GM23338 (cell line): ENCODE measurements at regions not wholly inside any gene's neighbourhood (a gene's known extent, or its start where the extent isn't known, plus 50 kb on each side); places are given as distances from the start of the nearest gene placed in this dataset.

ENCODE experiments used
- ATAC-seq: fragments of 200-7000 bp; cut with Tn5 transposase; 3 replicates; pipeline ENCODE4 v1.9.1; 2020
- DNase-seq: peaks from one replicate; pipeline ENCODE4 v3.0.0-alpha.2; 2015; ENCODE audit warnings: low spot score
- H2AFZ ChIP-seq: fragments of 200-600 bp; sonication (generic); 2 replicates; pipeline ENCODE4 v1.8.0; 2016; ENCODE audit warnings: antibody characterized with exemption, mild to moderate bottlenecking, moderate library complexity
- H3F3A ChIP-seq: fragments of 200-600 bp; sonication (generic); replicated peaks from 2 replicates; pipeline ENCODE4 v1.8.0; 2017; ENCODE audit warnings: antibody characterized with exemption, mixed run types, low read depth
- H3K27ac ChIP-seq: fragments of 200-600 bp; sonication (generic); 2 replicates; pipeline ENCODE4 v1.6.1; 2016; ENCODE audit warnings: low read depth
- H3K27me3 ChIP-seq: fragments of 200-600 bp; sonication (generic); 2 replicates; pipeline ENCODE4 v1.8.0; 2016; ENCODE audit warnings: mild to moderate bottlenecking, mixed run types, moderate library complexity; ENCODE audit not compliant: insufficient read depth
- H3K36me3 ChIP-seq: fragments of 200-600 bp; sonication (generic); 2 replicates; pipeline ENCODE4 v1.8.0; 2016; ENCODE audit warnings: mild to moderate bottlenecking; ENCODE audit not compliant: insufficient read depth
- H3K4me1 ChIP-seq: fragments of 200-600 bp; sonication (generic); 2 replicates; pipeline ENCODE4 v1.8.0; 2016; ENCODE audit warnings: mild to moderate bottlenecking, moderate library complexity; ENCODE audit not compliant: insufficient read depth
- H3K4me2 ChIP-seq: fragments of 200-600 bp; sonication (generic); 2 replicates; pipeline ENCODE4 v1.7.1; 2017; ENCODE audit warnings: mixed run types
- H3K4me3 ChIP-seq: fragments of 200-600 bp; sonication (generic); 2 replicates; pipeline ENCODE4 v1.6.1; 2016; ENCODE audit warnings: mixed run types
- H3K79me2 ChIP-seq: fragments of 200-600 bp; sonication (generic); replicated peaks from 2 replicates; pipeline ENCODE4 v1.8.0; 2017; ENCODE audit warnings: mild to moderate bottlenecking; ENCODE audit not compliant: insufficient read depth
- H3K9me2 ChIP-seq: fragments of 200-600 bp; sonication (generic); 2 replicates; pipeline ENCODE4 v1.8.0; 2017; ENCODE audit not compliant: insufficient read depth
- H4K20me1 ChIP-seq: fragments of 200-600 bp; sonication (generic); replicated peaks from 2 replicates; pipeline ENCODE4 v1.8.0; 2017; ENCODE audit warnings: mild to moderate bottlenecking; ENCODE audit not compliant: insufficient read depth
- H3K27ac Mint-ChIP-seq: 2 replicates; pipeline ENCODE4 v1.8.0; 2020; ENCODE audit warnings: inconsistent platforms, mild to moderate bottlenecking, moderate library complexity, mixed read lengths
- H3K27me3 Mint-ChIP-seq: 3 replicates; pipeline ENCODE4 v1.8.0; 2022; ENCODE audit warnings: low read depth, mild to moderate bottlenecking, moderate library complexity, mixed read lengths, inconsistent platforms; ENCODE audit not compliant: insufficient read depth, poor library complexity
- H3K36me3 Mint-ChIP-seq: 3 replicates; pipeline ENCODE4 v1.8.0; 2021; ENCODE audit warnings: low read depth, mild to moderate bottlenecking, inconsistent platforms, moderate library complexity, mixed read lengths
- H3K4me1 Mint-ChIP-seq: 3 replicates; pipeline ENCODE4 v1.8.0; 2020; ENCODE audit warnings: mild to moderate bottlenecking, inconsistent platforms, mixed read lengths
- H3K4me3 Mint-ChIP-seq: 3 replicates; pipeline ENCODE4 v1.8.0; 2021; ENCODE audit warnings: moderate library complexity, mild to moderate bottlenecking, inconsistent platforms, mixed read lengths
- H3K9me3 Mint-ChIP-seq: 3 replicates; pipeline ENCODE4 v1.8.0; 2020; ENCODE audit warnings: moderate library complexity, mild to moderate bottlenecking, inconsistent platforms, mixed read lengths
- JUNB ChIP-seq: IDR thresholded peaks from one replicate; pipeline ENCODE4 v1.6.1; 2016; ENCODE audit warnings: antibody characterized with exemption; ENCODE audit not compliant: unreplicated experiment
- NANOG ChIP-seq: IDR thresholded peaks from 2 replicates; pipeline ENCODE4 v1.6.1; 2016; ENCODE audit warnings: antibody characterized with exemption, borderline replicate concordance
- POLR2AphosphoS5 ChIP-seq: IDR thresholded peaks from 2 replicates; pipeline ENCODE4 v1.6.1; 2016; ENCODE audit warnings: antibody characterized with exemption, low read depth
- STAT1 ChIP-seq: IDR thresholded peaks from one replicate; pipeline ENCODE4 v1.6.1; 2016; ENCODE audit warnings: antibody characterized with exemption; ENCODE audit not compliant: unreplicated experiment
- ZNF114 ChIP-seq: fragments of 250-450 bp; sonication (Bioruptor Pico); IDR thresholded peaks from 2 replicates; pipeline ENCODE4 v1.5.0; 2020; ENCODE audit warnings: mild to moderate bottlenecking, moderate library complexity
- TF ChIP-seq, protein P1 (sequence below): fragments of 250-450 bp; sonication (Bioruptor Pico); IDR thresholded peaks from 2 replicates; pipeline ENCODE4 v1.5.0; 2020; ENCODE audit warnings: mild to moderate bottlenecking, moderate library complexity
- TF ChIP-seq, protein P2 (sequence below), 2 experiments: fragments of 200-600 bp in 1 of 2; sonication (generic) in 1 of 2; conservative IDR thresholded peaks; 2 replicates each; pipeline versions ENCODE4 v1.5.1 to v1.6.1; 2016 to 2017; ENCODE audit warnings: antibody characterized with exemption in 2 of 2, low read depth in 2 of 2, mild to moderate bottlenecking in 2 of 2, moderate library complexity in 1 of 2

DNA sequence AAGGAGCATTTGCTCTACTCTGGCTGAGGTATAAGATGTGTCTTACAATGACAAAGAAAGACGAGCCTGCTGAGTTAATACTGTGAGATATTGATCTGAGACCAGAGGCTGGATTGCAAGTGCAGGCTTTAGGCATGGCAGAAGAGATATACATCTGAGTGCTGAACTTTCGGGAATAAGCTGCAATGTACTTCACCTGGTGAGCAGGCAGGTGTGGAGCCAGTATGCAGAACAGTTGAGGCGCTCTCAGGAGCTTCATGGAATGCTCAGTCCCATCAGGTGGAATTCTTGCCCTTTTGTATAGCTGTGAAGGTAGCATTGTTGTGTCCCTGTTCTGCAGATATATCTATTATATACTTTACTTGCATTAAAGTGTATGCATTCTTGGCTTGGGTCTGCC lies 179.3 kb upstream of the RIMS1 start (continued):
- TF ChIP-seq, protein P1, sequence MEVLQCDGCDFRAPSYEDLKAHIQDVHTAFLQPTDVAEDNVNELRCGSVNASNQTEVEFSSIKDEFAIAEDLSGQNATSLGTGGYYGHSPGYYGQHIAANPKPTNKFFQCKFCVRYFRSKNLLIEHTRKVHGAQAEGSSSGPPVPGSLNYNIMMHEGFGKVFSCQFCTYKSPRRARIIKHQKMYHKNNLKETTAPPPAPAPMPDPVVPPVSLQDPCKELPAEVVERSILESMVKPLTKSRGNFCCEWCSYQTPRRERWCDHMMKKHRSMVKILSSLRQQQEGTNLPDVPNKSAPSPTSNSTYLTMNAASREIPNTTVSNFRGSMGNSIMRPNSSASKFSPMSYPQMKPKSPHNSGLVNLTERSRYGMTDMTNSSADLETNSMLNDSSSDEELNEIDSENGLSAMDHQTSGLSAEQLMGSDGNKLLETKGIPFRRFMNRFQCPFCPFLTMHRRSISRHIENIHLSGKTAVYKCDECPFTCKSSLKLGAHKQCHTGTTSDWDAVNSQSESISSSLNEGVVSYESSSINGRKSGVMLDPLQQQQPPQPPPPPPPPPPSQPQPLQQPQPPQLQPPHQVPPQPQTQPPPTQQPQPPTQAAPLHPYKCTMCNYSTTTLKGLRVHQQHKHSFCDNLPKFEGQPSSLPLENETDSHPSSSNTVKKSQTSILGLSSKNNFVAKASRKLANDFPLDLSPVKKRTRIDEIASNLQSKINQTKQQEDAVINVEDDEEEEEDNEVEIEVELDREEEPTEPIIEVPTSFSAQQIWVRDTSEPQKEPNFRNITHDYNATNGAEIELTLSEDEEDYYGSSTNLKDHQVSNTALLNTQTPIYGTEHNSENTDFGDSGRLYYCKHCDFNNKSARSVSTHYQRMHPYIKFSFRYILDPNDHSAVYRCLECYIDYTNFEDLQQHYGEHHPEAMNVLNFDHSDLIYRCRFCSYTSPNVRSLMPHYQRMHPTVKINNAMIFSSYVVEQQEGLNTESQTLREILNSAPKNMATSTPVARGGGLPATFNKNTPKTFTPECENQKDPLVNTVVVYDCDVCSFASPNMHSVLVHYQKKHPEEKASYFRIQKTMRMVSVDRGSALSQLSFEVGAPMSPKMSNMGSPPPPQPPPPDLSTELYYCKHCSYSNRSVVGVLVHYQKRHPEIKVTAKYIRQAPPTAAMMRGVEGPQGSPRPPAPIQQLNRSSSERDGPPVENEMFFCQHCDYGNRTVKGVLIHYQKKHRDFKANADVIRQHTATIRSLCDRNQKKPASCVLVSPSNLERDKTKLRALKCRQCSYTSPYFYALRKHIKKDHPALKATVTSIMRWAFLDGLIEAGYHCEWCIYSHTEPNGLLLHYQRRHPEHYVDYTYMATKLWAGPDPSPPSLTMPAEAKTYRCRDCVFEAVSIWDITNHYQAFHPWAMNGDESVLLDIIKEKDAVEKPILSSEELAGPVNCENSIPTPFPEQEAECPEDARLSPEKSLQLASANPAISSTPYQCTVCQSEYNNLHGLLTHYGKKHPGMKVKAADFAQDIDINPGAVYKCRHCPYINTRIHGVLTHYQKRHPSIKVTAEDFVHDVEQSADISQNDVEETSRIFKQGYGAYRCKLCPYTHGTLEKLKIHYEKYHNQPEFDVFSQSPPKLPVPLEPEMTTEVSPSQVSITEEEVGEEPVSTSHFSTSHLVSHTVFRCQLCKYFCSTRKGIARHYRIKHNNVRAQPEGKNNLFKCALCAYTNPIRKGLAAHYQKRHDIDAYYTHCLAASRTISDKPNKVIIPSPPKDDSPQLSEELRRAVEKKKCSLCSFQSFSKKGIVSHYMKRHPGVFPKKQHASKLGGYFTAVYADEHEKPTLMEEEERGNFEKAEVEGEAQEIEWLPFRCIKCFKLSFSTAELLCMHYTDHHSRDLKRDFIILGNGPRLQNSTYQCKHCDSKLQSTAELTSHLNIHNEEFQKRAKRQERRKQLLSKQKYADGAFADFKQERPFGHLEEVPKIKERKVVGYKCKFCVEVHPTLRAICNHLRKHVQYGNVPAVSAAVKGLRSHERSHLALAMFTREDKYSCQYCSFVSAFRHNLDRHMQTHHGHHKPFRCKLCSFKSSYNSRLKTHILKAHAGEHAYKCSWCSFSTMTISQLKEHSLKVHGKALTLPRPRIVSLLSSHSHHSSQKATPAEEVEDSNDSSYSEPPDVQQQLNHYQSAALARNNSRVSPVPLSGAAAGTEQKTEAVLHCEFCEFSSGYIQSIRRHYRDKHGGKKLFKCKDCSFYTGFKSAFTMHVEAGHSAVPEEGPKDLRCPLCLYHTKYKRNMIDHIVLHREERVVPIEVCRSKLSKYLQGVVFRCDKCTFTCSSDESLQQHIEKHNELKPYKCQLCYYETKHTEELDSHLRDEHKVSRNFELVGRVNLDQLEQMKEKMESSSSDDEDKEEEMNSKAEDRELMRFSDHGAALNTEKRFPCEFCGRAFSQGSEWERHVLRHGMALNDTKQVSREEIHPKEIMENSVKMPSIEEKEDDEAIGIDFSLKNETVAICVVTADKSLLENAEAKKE (CRISPR knock-in tag): peak; percentile 82

DNA sequence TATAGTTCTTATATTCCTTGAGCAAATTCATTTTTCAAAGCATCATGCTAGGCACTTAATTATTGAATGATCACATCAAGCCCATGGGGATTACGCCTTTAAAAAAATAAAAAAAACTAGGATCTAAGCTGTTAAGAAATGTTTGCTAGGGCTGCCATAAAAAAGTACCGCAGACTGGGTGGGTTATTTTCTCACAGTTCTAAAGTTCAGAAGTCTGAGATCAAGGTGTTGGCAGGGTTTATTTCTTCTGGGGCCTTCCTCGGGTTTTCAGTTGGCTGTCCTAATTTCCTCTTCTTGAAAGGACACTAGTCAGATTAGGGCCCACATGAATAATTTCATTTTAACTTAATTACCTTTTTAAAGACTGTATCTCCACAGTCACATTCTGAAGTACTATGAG lies 165.6 kb upstream of the RIMS1 start:
- H3K79me2 ChIP-seq: no peaks in the 10 kb centered on the region
- no peak overlapping the region for H3K4me2 ChIP-seq
- no peak for ATAC-seq

More for the DNA sequence above, 165.6 kb upstream of the RIMS1 start:
- no peaks in the 10 kb centered on the region for H3K9me3 Mint-ChIP-seq
- no peaks in the 10 kb centered on the region for H3K27me3 Mint-ChIP-seq
- H3K4me1 Mint-ChIP-seq: no peaks in the 10 kb centered on the region
- no peak for DNase-seq
- Histone ChIP-seq H3K36me3 (no peaks in the 10 kb centered on the region), H3K4me1 (no peaks in the 10 kb centered on the region), H3K4me3 (no peak overlapping the region), H3F3A (no peaks in the 10 kb centered on the region), H3K27me3 (no peaks in the 10 kb centered on the region), H2AFZ (no peak overlapping the region), H3K27ac (no peak overlapping the region), H3K9me2 (no peaks in the 10 kb centered on the region), H4K20me1 (no peaks in the 10 kb centered on the region)
- H3K27ac Mint-ChIP-seq: no peak overlapping the region
- TF ChIP-seq JUNB (no peak), ZNF114 (CRISPR knock-in tag) (no peak), STAT1 (no peak), POLR2AphosphoS5 (no peak), NANOG (no peak)
- TF ChIP-seq, protein P2, sequence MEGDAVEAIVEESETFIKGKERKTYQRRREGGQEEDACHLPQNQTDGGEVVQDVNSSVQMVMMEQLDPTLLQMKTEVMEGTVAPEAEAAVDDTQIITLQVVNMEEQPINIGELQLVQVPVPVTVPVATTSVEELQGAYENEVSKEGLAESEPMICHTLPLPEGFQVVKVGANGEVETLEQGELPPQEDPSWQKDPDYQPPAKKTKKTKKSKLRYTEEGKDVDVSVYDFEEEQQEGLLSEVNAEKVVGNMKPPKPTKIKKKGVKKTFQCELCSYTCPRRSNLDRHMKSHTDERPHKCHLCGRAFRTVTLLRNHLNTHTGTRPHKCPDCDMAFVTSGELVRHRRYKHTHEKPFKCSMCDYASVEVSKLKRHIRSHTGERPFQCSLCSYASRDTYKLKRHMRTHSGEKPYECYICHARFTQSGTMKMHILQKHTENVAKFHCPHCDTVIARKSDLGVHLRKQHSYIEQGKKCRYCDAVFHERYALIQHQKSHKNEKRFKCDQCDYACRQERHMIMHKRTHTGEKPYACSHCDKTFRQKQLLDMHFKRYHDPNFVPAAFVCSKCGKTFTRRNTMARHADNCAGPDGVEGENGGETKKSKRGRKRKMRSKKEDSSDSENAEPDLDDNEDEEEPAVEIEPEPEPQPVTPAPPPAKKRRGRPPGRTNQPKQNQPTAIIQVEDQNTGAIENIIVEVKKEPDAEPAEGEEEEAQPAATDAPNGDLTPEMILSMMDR (conservative IDR thresholded peaks at IDR 0.05; ENCODE audit: low read depth in 2 of 2): no peak
- no peaks in the 10 kb centered on the region for H3K36me3 Mint-ChIP-seq
- no peak overlapping the region for H3K4me3 Mint-ChIP-seq
